AG10803 (cell line): ENCODE measurements at regions not wholly inside any gene's neighbourhood (a gene's known extent, or its start where the extent isn't known, plus 50 kb on each side); places are given as distances from the start of the nearest gene placed in this dataset.

Experiments used
- DNase-seq: peaks from one replicate; pipeline ENCODE4 v3.0.0; 2010; ENCODE audit warnings: low read depth
- H3K4me3 ChIP-seq: 2 replicates; pipeline ENCODE4 v1.5.1; 2011; ENCODE audit warnings: mild to moderate bottlenecking, low read length, control low read depth
- TF ChIP-seq, protein P1 (sequence below): conservative IDR thresholded peaks from 2 replicates; pipeline ENCODE4 v1.5.1; 2011; ENCODE audit warnings: mild to moderate bottlenecking, low read length, control low read depth, inconsistent platforms

DNA sequence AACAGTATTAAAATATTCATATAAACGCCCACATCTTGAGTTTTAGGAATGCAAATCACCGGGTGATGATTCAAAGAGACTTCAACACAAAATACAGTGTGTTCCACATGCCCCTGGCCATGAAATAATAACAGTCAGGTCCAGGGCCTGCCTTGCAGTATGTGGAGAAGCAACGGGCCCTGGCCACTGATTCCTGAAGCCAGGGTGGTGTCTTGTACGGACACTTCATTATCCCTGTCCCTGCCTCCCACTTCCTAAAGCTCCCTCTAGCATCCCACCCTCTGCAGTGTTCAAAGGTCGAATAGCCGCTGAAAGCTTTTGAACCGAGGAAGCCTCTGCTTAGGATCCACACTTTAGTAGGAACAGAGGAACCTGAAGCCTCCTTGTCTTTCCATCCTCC lies 50.4 kb upstream of the PCSK6 start:
- DNase-seq = no peak
- no peak overlapping the region for H3K4me3 ChIP-seq
- TF ChIP-seq, protein P1, sequence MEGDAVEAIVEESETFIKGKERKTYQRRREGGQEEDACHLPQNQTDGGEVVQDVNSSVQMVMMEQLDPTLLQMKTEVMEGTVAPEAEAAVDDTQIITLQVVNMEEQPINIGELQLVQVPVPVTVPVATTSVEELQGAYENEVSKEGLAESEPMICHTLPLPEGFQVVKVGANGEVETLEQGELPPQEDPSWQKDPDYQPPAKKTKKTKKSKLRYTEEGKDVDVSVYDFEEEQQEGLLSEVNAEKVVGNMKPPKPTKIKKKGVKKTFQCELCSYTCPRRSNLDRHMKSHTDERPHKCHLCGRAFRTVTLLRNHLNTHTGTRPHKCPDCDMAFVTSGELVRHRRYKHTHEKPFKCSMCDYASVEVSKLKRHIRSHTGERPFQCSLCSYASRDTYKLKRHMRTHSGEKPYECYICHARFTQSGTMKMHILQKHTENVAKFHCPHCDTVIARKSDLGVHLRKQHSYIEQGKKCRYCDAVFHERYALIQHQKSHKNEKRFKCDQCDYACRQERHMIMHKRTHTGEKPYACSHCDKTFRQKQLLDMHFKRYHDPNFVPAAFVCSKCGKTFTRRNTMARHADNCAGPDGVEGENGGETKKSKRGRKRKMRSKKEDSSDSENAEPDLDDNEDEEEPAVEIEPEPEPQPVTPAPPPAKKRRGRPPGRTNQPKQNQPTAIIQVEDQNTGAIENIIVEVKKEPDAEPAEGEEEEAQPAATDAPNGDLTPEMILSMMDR = no peak

DNA sequence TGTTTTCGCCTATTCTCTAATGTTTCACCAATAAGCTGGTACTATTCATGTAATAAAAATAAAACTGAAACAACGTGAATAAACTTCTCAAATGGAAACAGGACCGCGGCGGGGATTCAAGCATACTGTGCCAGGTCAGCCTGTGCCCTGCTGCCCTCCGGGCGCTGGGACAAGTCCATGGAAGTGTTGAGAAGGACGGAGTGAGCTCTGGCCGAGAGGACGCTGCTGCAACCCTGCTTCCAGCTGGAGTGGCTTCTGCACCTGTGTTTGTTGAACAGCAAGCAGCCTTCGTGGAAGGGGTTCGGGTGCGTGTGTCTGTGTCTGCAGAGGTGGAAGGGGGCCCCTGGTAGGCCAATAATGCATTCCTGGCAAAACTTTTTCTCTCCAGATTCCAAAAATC lies 50.0 kb upstream of the PCSK6 start:
- TF ChIP-seq, protein P1 = no peak
- no peak overlapping the region for H3K4me3 ChIP-seq
- no peak for DNase-seq
